PC-3 (cell line): ENCODE measurements at regions not wholly inside any gene's neighbourhood (a gene's known extent, or its start where the extent isn't known, plus 50 kb on each side); places are given as distances from the start of the nearest gene placed in this dataset.

Source experiments
- ATAC-seq: fragments of 200-7000 bp; cut with Tn5 transposase; 2 replicates; pipeline ENCODE4 v1.9.1; 2020; ENCODE audit warnings: mild to moderate bottlenecking, moderate library complexity
- BruUV-seq: library from RNA; stranded (reverse); fragments of 400-500 nt; replicated peaks from 2 replicates; lab custom pipeline; 2021; lab: Mats Ljungman, UMichigan
- CTCF ChIA-PET: fragments of 300-600 bp; sonication (Branson Sonifier 250); formaldehyde crosslinking; loops from one replicate; lab custom pipeline; 2022; ENCODE audit warnings: antibody characterized with exemption; lab: Charles Lee
- POLR2A ChIA-PET: fragments of 300-600 bp; sonication (Branson Sonifier 250); formaldehyde crosslinking; loops from one replicate; lab custom pipeline; 2022; ENCODE audit warnings: antibody characterized with exemption; ENCODE audit not compliant: unreplicated experiment; lab: Charles Lee
- DNase-seq: peaks from one replicate; pipeline ENCODE4 v3.0.0-alpha.2; 2015
- H2AFZ ChIP-seq: fragments of 300-600 bp; sonication (generic); 2 replicates; pipeline ENCODE4 v1.6.0; 2016; ENCODE audit warnings: antibody characterized with exemption, low read length
- H3F3A ChIP-seq: fragments of 300-600 bp; sonication (generic); one replicate; pipeline ENCODE4 v1.6.0; 2017; ENCODE audit warnings: antibody characterized with exemption, low read length, control low read depth, mild to moderate bottlenecking; ENCODE audit not compliant: unreplicated experiment
- H3K27ac ChIP-seq: fragments of 300-600 bp; sonication (generic); 2 replicates; pipeline ENCODE4 v1.5.1; 2016; ENCODE audit warnings: mild to moderate bottlenecking, low read length
- H3K27me3 ChIP-seq: fragments of 300-600 bp; sonication (generic); 2 replicates; pipeline ENCODE4 v1.6.1; 2016; ENCODE audit warnings: low read length, mixed read lengths
- H3K36me3 ChIP-seq: fragments of 300-600 bp; sonication (generic); 2 replicates; pipeline ENCODE4 v1.6.1; 2016; ENCODE audit warnings: low read depth, mixed run types, low read length, mixed read lengths
- H3K4me1 ChIP-seq: fragments of 300-600 bp; sonication (generic); 2 replicates; pipeline ENCODE4 v1.5.1; 2016; ENCODE audit warnings: low read length; ENCODE audit not compliant: insufficient read depth
- H3K4me2 ChIP-seq: fragments of 300-600 bp; sonication (generic); 2 replicates; pipeline ENCODE4 v1.6.0; 2016; ENCODE audit warnings: low read length
- H3K4me3 ChIP-seq: fragments of 300-600 bp; sonication (generic); 2 replicates; pipeline ENCODE4 v1.5.1; 2016; ENCODE audit warnings: mild to moderate bottlenecking, low read length, mixed read lengths
- H3K79me2 ChIP-seq: fragments of 300-600 bp; sonication (generic); 2 replicates; pipeline ENCODE4 v1.6.1; 2017; ENCODE audit warnings: low read length, mixed read lengths
- H3K9ac ChIP-seq: fragments of 300-600 bp; sonication (generic); 2 replicates; pipeline ENCODE4 v1.6.0; 2016; ENCODE audit warnings: mild to moderate bottlenecking, low read length
- H3K9me2 ChIP-seq: fragments of 300-600 bp; sonication (generic); replicated peaks from 2 replicates; pipeline ENCODE4 v1.6.1; 2016; ENCODE audit warnings: mixed run types, low read length, mixed read lengths
- H3K9me3 ChIP-seq: fragments of 300-600 bp; sonication (generic); 2 replicates; pipeline ENCODE4 v1.6.1; 2016; ENCODE audit warnings: low read length, mixed read lengths
- H4K20me1 ChIP-seq: fragments of 300-600 bp; sonication (generic); 2 replicates; pipeline ENCODE4 v1.6.1; 2016; ENCODE audit warnings: low read length, mixed read lengths
- CTCF ChIP-seq: fragments of 300-600 bp; sonication (generic); conservative IDR thresholded peaks from 2 replicates; pipeline ENCODE4 v1.5.1; 2017; ENCODE audit warnings: antibody characterized with exemption, low read depth, mild to moderate bottlenecking, low read length
- EZH2 ChIP-seq: fragments of 300-600 bp; sonication (generic); IDR thresholded peaks from one replicate; pipeline ENCODE4 v1.6.1; 2017; ENCODE audit warnings: antibody characterized with exemption, mild to moderate bottlenecking, low read length; ENCODE audit not compliant: unreplicated experiment
- EZH2phosphoT487 ChIP-seq: fragments of 300-600 bp; sonication (generic); IDR thresholded peaks from 2 replicates; pipeline ENCODE4 v1.6.1; 2018; ENCODE audit warnings: mild to moderate bottlenecking, antibody characterized with exemption, low read length, borderline replicate concordance
- intact Hi-C: fragments of 100-400 bp; cut with micrococcal nuclease; formaldehyde crosslinking; loops from 2 replicates; pipeline ENCODE4 v1.9.0; 2023

DNA sequence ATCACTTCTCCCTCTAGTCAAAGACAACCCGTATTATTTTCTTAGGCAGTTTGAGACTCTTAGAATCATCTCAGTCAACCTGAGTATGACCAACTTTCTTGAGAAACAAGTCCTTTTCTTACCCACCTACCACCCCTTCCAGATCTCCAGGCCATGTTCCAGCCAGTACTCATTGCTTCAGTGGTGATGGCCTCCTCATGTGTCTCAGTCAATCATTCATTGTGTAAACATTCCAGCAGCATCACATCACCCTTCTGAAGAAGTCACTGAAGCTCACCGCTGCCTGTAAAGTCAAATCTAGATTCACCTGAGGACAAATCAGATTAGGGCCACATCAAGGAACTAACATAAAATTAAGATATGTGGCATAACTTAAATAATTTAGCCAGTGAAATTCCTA is 467.2 kb upstream of the NRP1 start:
- Histone ChIP-seq H3K4me1 (peaks cover 55% of the 10 kb centered on the region), H2AFZ (no peak overlapping the region), H3F3A (peaks cover 13% of the 10 kb centered on the region), H3K9me2 (no peaks in the 10 kb centered on the region), H4K20me1 (no peaks in the 10 kb centered on the region), H3K36me3 (no peaks in the 10 kb centered on the region), H3K4me2 (peak overlapping the region; percentile 18), H3K9ac (no peak overlapping the region), H3K9me3 (no peaks in the 10 kb centered on the region), H3K27me3 (no peaks in the 10 kb centered on the region), H3K4me3 (no peak overlapping the region), H3K27ac (peak overlapping the region; percentile 61), H3K79me2 (no peaks in the 10 kb centered on the region)
- ChIA-PET POLR2A (interaction anchor here (0.6 kb wide), 1 partner anchor 275 kb away, joined by 6 read pairs; no protein-coding TSS in a partner anchor), CTCF (no interaction called here)
- DNase-seq, result peak; percentile 100
- intact Hi-C loops, result loop anchor here (1.0 to 5.0 kb wide), 6 partner anchors 99 to 471 kb away; no protein-coding TSS in a partner anchor
- no TSS peak for BruUV-seq
- ATAC-seq, result peak; percentile 77
- TF ChIP-seq EZH2phosphoT487 (no peak), EZH2 (no peak), CTCF (no peak)

GRCh38 chr10:33800986-33801385 is 466.5 kb upstream of the NRP1 start:
- H3K4me2 ChIP-seq, result peak overlapping the region; percentile 18
- CTCF ChIA-PET, result no interaction called here
- H3K36me3 ChIP-seq, result no peaks in the 10 kb centered on the region
- H4K20me1 ChIP-seq, result no peaks in the 10 kb centered on the region
- ATAC-seq, result peak; percentile 14
- intact Hi-C loops, result loop anchor here (1.0 to 5.0 kb wide), 6 partner anchors 100 to 471 kb away; no protein-coding TSS in a partner anchor
- no peaks in the 10 kb centered on the region for H3K9me2 ChIP-seq
- H2AFZ ChIP-seq, result no peak overlapping the region
- H3K4me3 ChIP-seq, result no peak overlapping the region
- H3K27me3 ChIP-seq, result no peaks in the 10 kb centered on the region
- peaks cover 13% of the 10 kb centered on the region for H3F3A ChIP-seq
- peak; percentile 73 for DNase-seq
- no peaks in the 10 kb centered on the region for H3K9me3 ChIP-seq
- no peaks in the 10 kb centered on the region for H3K79me2 ChIP-seq
- H3K4me1 ChIP-seq, result peaks cover 55% of the 10 kb centered on the region
- BruUV-seq, result no TSS peak
- POLR2A ChIA-PET, result interaction anchor here (0.6 kb wide), 3 partner anchors 235 to 469 kb away, joined by 3 to 6 read pairs (median 4); no protein-coding TSS in a partner anchor
- H3K27ac ChIP-seq, result peak overlapping the region; percentile 61
- TF ChIP-seq CTCF (no peak), EZH2phosphoT487 (no peak), EZH2 (no peak)
- H3K9ac ChIP-seq, result peak overlapping the region; percentile 29; the same call in 1 of the 2 replicates

DNA sequence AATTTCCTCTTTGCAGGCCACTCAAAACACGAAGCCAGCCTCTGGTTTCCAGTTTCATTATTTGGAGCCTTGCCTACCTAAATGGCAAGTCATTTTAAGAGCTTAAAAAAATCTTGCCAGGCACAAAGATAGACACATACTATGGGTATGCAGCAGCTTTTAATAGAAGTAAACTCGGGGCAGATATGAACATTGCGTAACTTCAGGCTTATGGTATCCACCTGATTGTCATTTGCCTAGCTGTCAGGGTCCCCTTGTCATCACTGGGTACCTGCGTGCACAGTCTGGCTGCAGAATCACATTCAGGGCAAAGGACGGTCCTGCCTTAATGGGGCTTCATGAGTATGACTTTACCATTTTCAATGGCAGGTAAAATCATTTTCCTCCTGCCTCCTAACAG is 466.1 kb upstream of the NRP1 start:
- no peaks in the 10 kb centered on the region for H3K9me3 ChIP-seq
- H3K4me2 ChIP-seq, result peak overlapping the region; percentile 18
- no peak overlapping the region for H2AFZ ChIP-seq
- H3K4me3 ChIP-seq, result no peak overlapping the region
- H3F3A ChIP-seq, result peaks cover 13% of the 10 kb centered on the region
- DNase-seq (peak; percentile 94), ATAC-seq (peak; percentile 37)
- H3K27ac ChIP-seq, result peak overlapping the region; percentile 61
- H3K9me2 ChIP-seq, result no peaks in the 10 kb centered on the region
- intact Hi-C loops, result loop anchor here (2.0 to 5.0 kb wide), 5 partner anchors 100 to 437 kb away; no protein-coding TSS in a partner anchor
- H3K36me3 ChIP-seq, result no peaks in the 10 kb centered on the region
- H3K79me2 ChIP-seq, result no peaks in the 10 kb centered on the region
- no peaks in the 10 kb centered on the region for H3K27me3 ChIP-seq
- ChIA-PET POLR2A (interaction anchor here (0.6 kb wide), 2 partner anchors 235 to 468 kb away, joined by 3 to 4 read pairs; no protein-coding TSS in a partner anchor), CTCF (no interaction called here)
- peaks cover 51% of the 10 kb centered on the region for H3K4me1 ChIP-seq
- H4K20me1 ChIP-seq, result no peaks in the 10 kb centered on the region
- TF ChIP-seq CTCF (no peak), EZH2phosphoT487 (no peak), EZH2 (no peak)
- no TSS peak for BruUV-seq
- H3K9ac ChIP-seq, result peak overlapping the region; percentile 29
